RCC 7860 (cell line): ENCODE measurements at regions not wholly inside any gene's neighbourhood (a gene's known extent, or its start where the extent isn't known, plus 50 kb on each side); places are given as distances from the start of the nearest gene placed in this dataset.
"Not testable (repeated sequence)": the region's sequence is repeated elsewhere in the genome, so short reads cannot be mapped to it uniquely, and the experiment has no call there.

Experiments
- DNase-seq: peaks from one replicate; pipeline ENCODE4 v3.0.0-alpha.2; 2015; ENCODE audit warnings: low spot score
- FAIRE-seq: peaks from 2 replicates; lab custom pipeline; 2012; peaks lifted over from hg19 to GRCh38; lab: Jason Lieb, UNC

GRCh38 chr20:28562510-28562898, 2695.0 kb upstream of the DEFB115 start:
- FAIRE-seq (no peak), DNase-seq (peak; percentile 95)

DNA sequence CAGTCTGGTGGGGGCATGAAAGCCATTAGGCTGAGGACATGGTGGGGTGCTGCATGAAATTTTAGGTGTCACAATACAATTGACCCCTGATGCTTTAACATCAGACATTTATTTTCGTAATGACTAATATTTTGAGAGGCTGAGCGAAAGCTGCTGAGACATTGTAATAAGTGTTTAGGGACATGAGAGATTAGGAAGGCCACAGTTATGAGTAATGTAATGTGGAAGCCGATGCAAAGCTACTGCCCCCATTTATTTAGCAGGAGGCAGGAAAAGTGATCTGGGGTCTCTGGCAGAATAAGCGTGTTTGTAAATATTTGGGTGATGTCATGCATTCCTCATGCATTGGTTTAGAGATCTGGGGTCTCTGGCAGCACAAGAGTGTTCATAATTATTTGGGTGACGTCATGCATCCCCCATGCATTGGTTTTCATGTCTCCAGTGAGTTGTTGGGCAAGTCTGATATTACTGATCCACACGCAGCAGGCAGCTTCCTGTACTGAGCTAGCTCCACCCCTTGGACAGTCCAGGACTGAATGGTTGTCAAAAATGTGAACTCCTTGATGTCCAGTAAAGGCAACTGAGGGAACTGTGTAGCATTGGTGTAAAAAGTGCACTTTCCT, 2694.5 kb upstream of the DEFB115 start:
- DNase-seq = peak; percentile 94
- FAIRE-seq = not testable (repeated sequence)

GRCh38 chr20:28564024-28564423, 2693.4 kb upstream of the DEFB115 start:
- not testable (repeated sequence) for DNase-seq, FAIRE-seq

- DNase-seq, FAIRE-seq: not testable (repeated sequence)
Measured at GRCh38 chr20:28564688-28565463, 2692.6 kb upstream of the DEFB115 start.

DNA sequence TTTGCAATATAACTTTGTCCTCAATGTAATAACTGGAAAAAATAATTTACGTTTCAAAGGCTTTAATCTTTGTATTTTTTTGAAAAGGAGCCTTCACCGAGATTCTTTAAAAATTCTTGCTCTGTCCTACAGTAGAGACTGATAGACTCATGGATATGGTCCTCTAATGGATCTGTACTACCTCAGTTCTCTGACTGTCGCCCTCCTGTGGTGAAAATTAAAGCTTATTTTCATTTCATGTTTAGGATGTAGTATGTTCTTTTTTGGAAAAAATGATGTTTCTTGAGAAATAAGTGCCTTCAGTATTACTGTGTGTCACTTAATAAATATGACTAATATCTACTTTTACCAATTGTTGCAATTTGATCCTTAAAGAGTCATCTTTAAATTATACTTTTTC, 2681.5 kb upstream of the DEFB115 start:
- not testable (repeated sequence) for FAIRE-seq, DNase-seq

- FAIRE-seq = not testable (repeated sequence)
Measured at GRCh38 chr20:28591680-28592079, 2665.8 kb upstream of the DEFB115 start.

DNA sequence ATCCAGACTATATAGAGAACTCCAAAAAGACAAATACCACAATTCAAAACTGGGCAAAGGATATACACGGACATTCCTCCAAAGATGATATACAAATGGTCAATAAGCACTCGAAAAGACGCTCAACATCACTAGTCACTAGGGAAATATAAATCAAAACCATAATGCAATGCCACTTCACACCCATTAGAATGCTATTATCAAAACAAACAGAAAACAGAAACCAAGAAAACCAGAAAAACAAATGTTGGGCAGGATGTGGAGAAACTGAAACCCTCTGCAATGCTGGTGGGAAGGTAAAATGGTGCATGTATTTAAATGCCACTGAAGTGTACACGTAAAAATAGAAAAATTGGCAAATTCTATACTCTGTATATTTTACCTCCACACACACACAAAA, 2664.1 kb upstream of the DEFB115 start:
- not testable (repeated sequence) for FAIRE-seq, DNase-seq

More at GRCh38 chr20:28591680-28592079, 2665.8 kb upstream of the DEFB115 start:
- DNase-seq = not testable (repeated sequence)

- DNase-seq, FAIRE-seq: not testable (repeated sequence)
Measured at GRCh38 chr20:28594476-28594875, 2663.0 kb upstream of the DEFB115 start.

GRCh38 chr20:28602006-28602402, 2655.5 kb upstream of the DEFB115 start:
- peak; percentile 49 for DNase-seq
- FAIRE-seq = not testable (repeated sequence)

DNA sequence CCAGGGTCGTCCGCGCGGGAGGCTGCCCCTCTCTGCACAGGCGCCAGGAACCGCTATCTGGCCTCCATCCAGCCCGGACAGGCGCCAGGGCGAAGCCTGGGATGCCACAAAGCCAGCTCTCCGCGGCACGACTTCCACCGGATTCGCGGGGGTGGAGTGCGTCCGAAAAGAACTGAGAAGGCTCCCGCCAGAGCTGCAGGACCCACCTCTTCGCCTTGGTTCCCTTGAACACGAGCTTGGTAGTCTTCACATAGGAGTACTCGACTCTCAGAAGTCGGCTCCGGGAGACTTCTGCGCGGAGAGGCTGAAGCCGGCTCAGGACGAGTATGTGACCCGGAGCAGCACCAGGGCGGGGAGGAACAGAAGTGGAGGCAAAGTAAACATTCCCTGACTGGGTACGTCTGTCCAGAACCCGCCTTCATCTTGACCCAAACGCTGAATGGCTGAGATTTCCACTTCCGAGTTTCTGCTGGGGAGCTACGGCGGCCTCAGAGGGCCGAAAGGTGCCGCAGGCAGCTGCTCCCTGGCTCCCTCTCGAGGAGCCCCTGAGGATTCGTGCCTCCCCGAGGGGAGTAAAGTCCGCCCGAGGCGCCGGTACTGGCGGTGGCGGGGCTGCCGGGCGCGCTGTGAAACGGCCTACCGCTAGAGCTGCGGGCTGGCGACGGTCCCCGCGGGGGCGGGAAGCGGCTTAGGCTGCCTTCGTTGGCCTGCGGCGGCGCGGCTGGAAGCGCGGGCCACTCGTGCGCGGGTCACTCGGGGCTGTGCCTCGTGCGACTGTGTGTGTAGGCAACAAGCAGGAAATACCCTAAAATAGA, 2654.9 kb upstream of the DEFB115 start:
- not testable (repeated sequence) for FAIRE-seq
- DNase-seq = peak; percentile 95

GRCh38 chr20:28603218-28603577, 2654.3 kb upstream of the DEFB115 start:
- not testable (repeated sequence) for FAIRE-seq, DNase-seq

- FAIRE-seq = no peak
- DNase-seq = no peak
Measured at GRCh38 chr20:28616354-28616753, 2641.1 kb upstream of the DEFB115 start.

DNA sequence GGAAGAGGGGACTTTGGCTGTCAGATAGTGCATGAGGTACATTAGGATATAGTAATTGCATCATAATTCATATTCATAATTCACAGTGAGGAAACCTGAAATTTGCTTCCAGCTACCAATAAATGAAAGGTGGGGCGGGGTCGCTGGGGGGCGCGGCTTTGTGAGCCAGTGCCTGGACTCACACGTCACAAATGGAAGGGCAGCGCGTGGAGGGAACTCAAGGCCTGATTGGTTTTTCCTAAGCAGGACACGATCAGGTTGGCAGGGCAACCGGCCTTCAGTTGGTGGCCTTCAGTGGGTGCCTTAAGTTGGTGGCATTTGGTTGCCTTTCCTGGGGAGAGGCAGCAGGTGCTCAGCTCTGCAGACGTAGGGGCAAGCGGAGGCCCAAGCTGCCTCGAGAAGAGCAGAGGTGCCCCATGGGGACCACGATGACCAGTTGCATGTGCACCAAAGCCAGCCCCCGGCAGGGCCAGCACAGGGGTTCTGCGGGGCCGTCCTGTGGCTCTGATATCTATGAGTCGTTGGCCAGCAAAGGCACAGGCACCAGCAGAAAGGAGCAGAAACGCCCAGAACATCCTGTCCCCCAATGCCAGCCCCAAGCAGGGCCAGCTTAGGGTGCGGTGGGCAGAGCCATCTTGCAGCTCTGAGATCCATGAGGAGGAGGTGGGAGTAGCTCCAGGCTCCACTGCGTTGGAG, 2637.4 kb upstream of the DEFB115 start:
- not testable (repeated sequence) for DNase-seq, FAIRE-seq

DNA sequence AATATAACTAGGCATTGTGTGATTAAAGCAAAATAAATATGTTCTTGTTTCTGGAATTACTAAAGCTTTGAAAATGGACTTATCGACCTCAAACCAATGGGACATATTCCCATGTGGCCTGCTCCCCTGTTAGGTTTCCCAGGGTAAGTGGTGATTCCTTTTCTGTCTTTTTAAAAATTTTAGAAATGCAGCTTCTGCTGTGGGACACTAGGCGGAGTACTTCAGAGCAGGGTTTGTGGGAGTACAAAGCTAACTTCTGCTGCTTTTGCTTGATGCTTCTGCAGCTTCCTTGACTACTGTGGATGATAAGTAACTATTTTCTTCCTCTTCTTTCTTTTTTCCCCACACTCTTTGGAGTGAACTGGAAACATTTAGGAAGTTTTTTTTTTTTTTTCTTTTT, 2632.4 kb upstream of the DEFB115 start:
- FAIRE-seq, DNase-seq: not testable (repeated sequence)

- FAIRE-seq, DNase-seq: not testable (repeated sequence)
Measured at GRCh38 chr20:28640831-28641230, 2616.6 kb upstream of the DEFB115 start.
